DMS 273 (cell line): ENCODE measurements at regions not wholly inside any gene's neighbourhood (a gene's known extent, or its start where the extent isn't known, plus 50 kb on each side); places are given as distances from the start of the nearest gene placed in this dataset.

ENCODE experiments used
- DNase-seq: peaks from one replicate; lab custom pipeline; 2025; ENCODE audit not compliant: unreplicated experiment; lab: John Stamatoyannopoulos, UW

DNA sequence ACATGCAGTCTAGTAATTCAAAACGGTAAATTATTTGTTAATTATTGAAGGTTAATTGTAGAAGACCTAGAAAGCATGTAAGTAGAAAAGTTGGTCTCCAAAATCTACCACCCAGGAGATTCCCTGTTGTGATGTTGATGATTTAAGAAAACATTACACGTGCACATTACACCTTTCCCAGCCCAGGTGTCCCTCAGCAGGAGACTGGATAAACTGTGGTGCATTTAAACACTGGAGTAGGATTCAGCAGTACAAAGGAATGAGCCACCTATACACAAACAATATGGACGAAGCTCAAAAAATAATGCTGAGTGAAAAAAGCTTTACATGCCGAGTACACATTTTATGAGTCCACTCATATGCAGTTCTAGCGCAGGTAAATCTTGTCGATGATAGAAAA, 109.0 kb upstream of the STARD3NL start:
- no peak for DNase-seq

DNA sequence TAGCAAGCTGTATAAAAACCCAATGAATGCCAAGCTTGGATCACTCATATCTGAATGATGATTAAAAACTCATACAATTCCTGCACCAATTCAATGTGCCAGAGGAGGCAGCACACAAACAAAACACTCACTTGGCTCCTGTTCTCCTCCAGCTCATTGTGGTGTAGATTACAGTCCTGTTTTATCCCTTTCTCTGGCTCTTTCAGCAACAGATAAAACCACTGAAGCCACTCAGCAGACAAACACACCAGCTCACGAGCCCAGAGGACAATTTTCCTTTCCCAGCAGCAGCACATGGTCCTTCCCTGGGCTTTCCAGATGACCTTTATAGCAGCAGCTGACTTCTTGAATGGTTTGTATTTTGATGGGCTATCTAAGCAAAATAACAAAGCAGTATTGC, 107.3 kb upstream of the STARD3NL start:
- peak; percentile 57 for DNase-seq

DNA sequence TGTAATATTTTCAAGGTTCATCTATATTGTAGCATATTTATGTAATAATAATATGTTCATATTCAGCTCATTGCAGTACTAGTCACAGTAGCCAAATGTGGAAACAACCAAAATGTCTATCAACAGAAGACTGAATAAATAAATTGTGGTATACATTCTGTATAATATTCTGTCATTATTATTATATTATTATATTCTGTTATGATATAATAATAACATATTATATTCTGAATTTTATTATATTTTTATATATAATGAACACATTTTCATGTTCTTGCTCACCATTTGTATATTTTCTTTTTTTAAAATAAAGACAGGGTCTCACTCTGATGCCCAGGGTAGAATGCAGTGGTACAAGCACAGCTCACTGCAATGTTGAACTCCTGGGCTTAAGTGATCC, 91.2 kb upstream of the STARD3NL start:
- no peak for DNase-seq

DNA sequence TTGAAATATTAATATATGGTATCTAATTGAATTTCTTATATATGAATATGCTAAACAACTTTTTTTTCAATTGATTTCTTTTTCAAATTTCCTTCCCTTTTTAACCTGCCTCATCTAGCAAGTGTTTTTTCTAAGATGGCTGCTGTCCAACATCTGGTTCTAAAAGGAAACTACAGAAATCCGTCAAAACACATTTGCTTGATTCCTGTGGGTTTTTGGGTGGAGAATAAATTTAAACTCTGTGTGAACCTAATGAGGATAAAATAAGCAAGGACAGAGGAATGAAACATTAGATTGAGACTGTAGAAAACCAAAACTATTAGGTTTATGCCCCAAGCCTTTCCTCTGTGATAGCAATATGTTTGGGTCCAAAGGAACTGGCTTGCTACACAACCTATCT, 75.5 kb upstream of the STARD3NL start:
- no peak for DNase-seq

DNA sequence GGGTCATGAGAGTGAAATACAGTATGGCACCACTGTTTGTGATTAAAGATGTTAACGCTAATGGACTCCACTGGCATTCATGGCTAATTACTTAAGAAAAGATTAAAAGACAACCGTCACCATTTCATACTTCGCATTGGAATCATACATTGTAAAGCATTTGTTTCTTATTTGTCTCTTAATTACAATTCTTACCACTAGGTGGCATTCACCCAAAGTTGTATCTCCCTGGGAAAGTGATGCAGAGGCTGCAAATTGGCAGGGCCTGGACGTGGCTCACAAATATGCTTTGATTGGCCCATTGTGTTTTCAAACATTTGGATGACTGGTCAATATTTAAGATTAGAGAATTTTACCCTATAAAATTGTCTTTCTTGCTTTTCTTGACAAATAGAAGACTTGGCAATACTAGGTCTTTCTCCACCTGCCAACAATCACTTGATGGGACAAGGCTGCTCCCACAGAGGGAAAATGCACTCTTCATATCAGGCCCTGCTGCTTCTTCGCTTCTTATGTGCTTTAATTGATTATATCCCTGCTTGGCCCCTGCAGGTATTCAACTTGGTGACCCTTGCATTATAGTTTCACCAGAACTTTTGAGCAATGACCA, 72.1 kb upstream of the STARD3NL start:
- peak; percentile 82 for DNase-seq

DNA sequence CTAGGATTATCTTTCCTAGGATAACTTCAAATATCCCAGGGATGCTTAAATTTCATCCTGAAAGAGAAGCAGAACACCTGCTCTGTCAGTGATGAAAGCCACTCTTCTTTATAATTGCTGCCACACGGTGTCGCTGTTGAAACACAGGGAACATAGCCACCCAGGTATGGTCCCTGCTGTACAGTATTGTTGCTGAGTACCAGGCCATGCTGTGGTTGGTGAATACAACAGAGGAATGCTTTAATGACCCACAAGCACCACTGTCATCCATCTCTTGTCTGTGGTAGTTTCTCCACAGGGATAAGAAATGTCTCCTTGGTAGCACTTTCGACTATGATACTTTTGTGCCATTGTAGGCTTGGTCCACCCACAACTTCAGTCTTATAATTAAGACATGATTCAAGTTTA, 70.6 kb upstream of the STARD3NL start:
- peak; percentile 88 for DNase-seq

DNA sequence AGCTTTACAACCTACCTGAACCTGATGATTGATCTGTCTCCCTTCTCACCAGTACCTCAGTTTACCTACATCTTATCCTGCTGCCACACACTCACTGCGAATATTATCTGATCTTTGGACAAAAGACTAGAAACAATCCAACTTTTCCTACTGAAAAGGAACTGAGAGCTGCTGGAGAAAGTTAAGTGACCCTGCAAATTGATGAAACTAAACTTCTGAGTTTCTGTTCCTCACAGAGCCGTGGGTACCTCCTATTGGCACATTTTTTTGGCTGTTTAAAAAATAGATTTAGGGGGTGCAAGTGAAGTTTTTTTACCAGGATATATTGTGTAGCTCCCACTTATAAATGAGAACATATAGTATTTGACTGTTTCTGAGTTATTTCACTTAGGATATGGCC, 66.0 kb upstream of the STARD3NL start:
- no peak for DNase-seq

DNA sequence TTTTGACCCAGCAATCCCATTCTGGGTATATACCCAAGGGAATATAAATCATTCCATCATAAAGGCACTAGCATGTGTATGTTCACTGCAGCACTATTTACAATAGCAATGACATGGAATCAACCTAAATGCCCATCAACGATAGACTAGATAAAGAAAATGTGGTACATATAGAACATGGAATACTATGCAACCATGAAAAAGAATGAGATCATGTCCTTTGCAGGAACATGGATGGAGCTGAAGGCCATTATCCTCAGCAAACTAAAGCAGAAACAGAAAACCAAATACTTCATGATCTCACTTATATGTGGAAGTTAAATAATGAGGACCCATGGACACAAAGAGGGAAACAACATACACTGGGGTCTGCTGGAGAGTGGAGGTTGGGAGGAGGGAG, 58.0 kb upstream of the STARD3NL start:
- DNase-seq = no peak

DNA sequence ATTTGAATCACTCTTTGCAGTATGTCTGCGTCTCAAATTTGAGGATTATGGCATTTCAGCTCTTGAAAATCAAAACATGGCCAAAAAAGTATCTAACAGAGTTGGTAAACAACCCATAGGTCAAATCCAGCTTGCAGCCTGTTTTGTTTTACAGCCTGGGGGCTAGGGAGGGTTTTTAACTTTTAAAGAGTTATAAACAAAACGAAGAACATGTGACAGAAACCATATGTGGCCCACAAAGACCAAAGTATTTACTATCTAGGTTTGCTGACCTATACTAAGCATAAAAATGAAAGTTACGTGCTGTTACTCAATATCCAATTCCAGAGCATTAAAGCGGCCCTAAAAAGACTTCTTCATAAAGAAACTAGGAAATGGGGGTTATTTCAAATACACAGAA, 55.5 kb upstream of the STARD3NL start:
- no peak for DNase-seq

DNA sequence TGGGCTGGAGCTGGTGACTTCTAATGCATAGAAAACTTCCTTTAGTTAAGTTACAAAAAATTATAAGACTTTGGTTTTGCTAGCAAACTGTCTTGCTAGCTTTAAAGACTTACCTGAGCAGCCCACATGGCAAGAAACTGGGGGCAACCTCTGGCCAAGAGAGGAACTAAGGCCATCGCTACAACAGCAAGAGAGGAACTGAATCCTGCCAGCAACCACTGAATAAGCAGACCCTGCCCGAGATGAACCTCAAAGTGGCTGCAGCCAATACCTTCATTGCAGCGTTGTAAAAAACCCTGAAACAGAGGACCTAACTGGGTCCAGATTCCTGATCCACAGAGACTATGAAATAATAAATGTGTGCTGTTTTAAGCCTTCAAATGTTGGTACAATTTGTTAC, 54.6 kb upstream of the STARD3NL start:
- DNase-seq = no peak

DNA sequence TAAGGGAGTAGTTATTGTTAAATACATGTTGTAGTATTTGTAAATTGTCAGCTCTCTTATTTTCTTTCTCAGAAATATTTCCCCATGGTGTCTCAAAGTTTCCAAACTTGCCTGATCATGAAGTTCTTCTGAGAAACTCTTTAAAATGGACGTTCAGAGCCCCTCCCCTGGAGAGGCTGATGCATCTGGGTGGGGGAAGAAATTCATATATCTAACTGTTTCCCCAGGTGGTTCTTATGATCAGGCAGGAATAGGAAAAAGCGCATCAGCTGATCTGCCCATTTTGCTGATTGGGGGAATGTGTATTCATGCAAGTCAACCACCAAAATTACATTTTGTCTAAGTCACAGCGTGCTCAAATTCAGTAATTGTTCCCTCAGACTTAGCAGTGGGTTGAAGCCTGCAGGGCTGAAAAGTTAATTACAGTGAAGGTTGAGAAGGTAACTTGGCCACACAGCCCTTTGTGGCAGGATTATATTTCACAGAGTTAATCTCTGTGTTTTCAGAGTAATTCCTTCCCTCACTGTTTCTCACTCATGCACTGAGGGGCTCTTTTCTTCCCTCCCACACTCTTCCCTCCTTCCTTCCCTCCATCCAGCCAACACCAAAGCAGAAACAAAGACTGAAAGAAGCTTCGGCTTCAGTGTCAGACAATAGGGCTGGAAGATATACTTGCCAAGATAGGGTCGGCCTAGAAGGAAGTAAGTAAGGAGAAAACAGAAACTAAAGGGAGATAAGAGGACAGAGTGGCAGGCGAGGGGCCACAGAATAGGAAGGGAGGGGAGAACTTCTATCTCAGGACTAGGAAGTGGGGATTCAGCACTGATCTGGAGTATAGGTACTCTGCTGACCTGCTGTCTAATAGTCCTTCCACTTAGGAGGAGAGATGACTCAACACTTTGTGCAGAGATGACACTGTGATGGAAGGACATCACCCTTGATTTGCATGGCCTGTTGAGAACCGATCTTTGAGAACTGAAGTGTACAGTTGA, 50.5 kb upstream of the STARD3NL start:
- no peak for DNase-seq
